Colonic mucosa (tissue), 4 donors: ENCODE measurements at regions not wholly inside any gene's neighbourhood (a gene's known extent, or its start where the extent isn't known, plus 50 kb on each side); places are given as distances from the start of the nearest gene placed in this dataset.

Experiments used
- DNase-seq: peaks from one replicate; pipeline ENCODE4 v3.0.0-alpha.2; 2020
- H3K27ac ChIP-seq: fragments of 200-600 bp; one replicate; pipeline ENCODE4 v1.8.0; 2021
- H3K27me3 ChIP-seq: fragments of 200-600 bp; one replicate; pipeline ENCODE4 v1.8.0; 2021
- H3K36me3 ChIP-seq: fragments of 200-600 bp; one replicate; pipeline ENCODE4 v1.8.0; 2021
- H3K4me1 ChIP-seq: fragments of 200-600 bp; one replicate; pipeline ENCODE4 v1.8.0; 2021; ENCODE audit warnings: mild to moderate bottlenecking
- H3K4me3 ChIP-seq: fragments of 200-600 bp; one replicate; pipeline ENCODE4 v1.8.0; 2021
- H3K9ac ChIP-seq, 2 donors: one replicate each; pipeline ENCODE4 v1.7.0; 2013; ENCODE audit warnings: control low read depth in 2 of 2, low read depth in 2 of 2, low read length in 2 of 2
- H3K9me3 ChIP-seq: fragments of 200-600 bp; one replicate; pipeline ENCODE4 v1.8.0; 2021
- CTCF ChIP-seq: fragments of 200-600 bp; IDR thresholded peaks from one replicate; pipeline ENCODE4 v1.8.0; 2022; ENCODE audit warnings: antibody characterized with exemption, mild to moderate bottlenecking
- intact Hi-C: fragments of 100-400 bp; cut with DNase I; formaldehyde crosslinking; loops from one replicate; pipeline ENCODE4 v1.14.1; 2022
- donor health status: healthy.
- donor health status: DM: no; HTN: no; CAD: no.
- donor health status: DM: no; HTN: no; CAD: no.

GRCh38 chr6:68273297-68273696 lies 361.8 kb upstream of the ADGRB3 start:
- Histone ChIP-seq H3K36me3 (no peaks in the 10 kb centered on the region), H3K4me3 (no peak overlapping the region), H3K27me3 (no peaks in the 10 kb centered on the region), H3K27ac (no peak overlapping the region), H3K9ac (no peak overlapping the region), H3K9me3 (no peaks in the 10 kb centered on the region), H3K4me1 (no peaks in the 10 kb centered on the region)
- TF ChIP-seq CTCF = no peak
- intact Hi-C loops = no loop called here
- DNase-seq = no peak

DNA sequence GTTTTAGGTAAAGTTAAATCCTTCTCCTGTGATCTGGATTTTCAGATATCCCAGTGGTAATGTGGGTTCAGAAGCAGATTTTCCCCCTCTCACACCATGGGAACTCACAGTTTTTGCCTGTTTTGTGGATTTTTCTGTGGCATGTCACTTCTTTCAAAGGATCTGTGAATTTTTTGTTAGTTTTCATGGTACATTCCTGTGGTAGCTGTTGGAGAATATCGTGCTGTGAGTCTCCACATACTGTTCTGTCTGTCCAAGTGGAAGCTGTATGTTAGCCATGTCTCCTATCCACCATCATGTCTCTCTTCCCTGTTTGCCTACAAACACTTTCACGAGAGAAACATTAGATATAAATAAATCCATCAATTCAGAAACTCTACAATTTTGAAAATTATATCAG lies 378.7 kb upstream of the ADGRB3 start:
- DNase-seq = no peak
- Histone ChIP-seq H3K27ac (no peak overlapping the region), H3K36me3 (no peaks in the 10 kb centered on the region), H3K4me1 (no peaks in the 10 kb centered on the region), H3K9me3 (no peaks in the 10 kb centered on the region), H3K27me3 (no peaks in the 10 kb centered on the region), H3K9ac (no peak overlapping the region), H3K4me3 (no peak overlapping the region)
- intact Hi-C loops = no loop called here
- TF ChIP-seq CTCF = no peak

DNA sequence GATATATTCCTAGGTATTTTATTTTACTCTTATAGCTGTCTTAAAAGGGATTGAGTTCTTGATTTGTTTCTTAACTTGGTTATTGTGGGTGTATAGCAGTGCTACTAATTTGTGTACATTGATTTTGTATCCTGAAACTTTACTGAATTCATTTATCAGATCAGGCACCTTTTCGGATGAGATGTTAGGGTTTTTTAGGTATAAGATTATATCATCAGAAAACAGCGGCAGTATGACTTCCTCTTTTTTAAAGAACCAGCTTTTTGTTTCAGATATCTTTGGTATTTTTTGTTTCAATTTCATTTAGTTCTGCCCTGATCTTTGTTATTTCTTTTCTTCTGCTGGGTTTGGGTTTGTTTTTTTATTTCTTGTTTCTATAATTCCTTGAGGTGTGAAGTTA lies 382.4 kb upstream of the ADGRB3 start:
- TF ChIP-seq CTCF = no peak
- H3K36me3 ChIP-seq = no peaks in the 10 kb centered on the region
- H3K4me3 ChIP-seq = no peak overlapping the region
- no peaks in the 10 kb centered on the region for H3K9me3 ChIP-seq
- H3K27ac ChIP-seq = no peak overlapping the region
- no peaks in the 10 kb centered on the region for H3K27me3 ChIP-seq
- intact Hi-C loops = no loop called here
- DNase-seq = no peak
- H3K9ac ChIP-seq = no peak overlapping the region
- H3K4me1 ChIP-seq = no peaks in the 10 kb centered on the region

DNA sequence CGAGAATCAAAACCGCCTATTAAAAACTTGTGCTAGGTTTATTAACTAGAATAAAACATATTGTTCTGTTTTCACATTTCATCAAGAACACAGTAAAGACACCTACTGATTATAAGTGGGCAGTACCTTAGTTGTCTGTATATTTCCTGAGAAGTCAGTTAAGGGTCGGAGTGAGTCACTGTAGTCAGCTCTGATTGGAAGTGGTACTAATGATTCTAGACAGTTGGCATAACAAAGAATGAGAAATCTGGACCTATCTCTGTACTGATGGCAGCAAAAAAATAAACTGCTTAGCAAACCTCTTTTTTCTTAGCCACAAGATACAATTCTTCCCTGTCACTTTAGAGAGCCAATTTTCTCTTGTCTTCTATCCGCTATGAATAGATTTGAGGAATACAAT lies 387.3 kb upstream of the ADGRB3 start:
- Histone ChIP-seq H3K36me3 (no peaks in the 10 kb centered on the region), H3K9ac (no peak overlapping the region), H3K27ac (no peak overlapping the region), H3K4me1 (no peaks in the 10 kb centered on the region), H3K27me3 (no peaks in the 10 kb centered on the region), H3K4me3 (no peak overlapping the region), H3K9me3 (no peaks in the 10 kb centered on the region)
- TF ChIP-seq CTCF = no peak
- intact Hi-C loops = no loop called here
- no peak for DNase-seq

- H3K4me1 ChIP-seq = no peaks in the 10 kb centered on the region
Observed at GRCh38 chr6:68240726-68241125, 394.4 kb upstream of the ADGRB3 start.

More at GRCh38 chr6:68240726-68241125, 394.4 kb upstream of the ADGRB3 start:
- H3K4me3 ChIP-seq = no peak overlapping the region
- H3K9ac ChIP-seq = no peak overlapping the region
- H3K9me3 ChIP-seq = no peaks in the 10 kb centered on the region
- no peaks in the 10 kb centered on the region for H3K27me3 ChIP-seq
- no peak for DNase-seq
- no peak overlapping the region for H3K27ac ChIP-seq
- intact Hi-C loops = no loop called here
- no peak for TF ChIP-seq CTCF
- no peaks in the 10 kb centered on the region for H3K36me3 ChIP-seq
